ENCODE measurements at regions not wholly inside any gene's neighbourhood (a gene's known extent, or its start where the extent isn't known, plus 50 kb on each side); places are given as distances from the start of the nearest gene placed in this dataset.
"Not testable (repeated sequence)": the region's sequence is repeated elsewhere in the genome, so short reads cannot be mapped to it uniquely, and the experiment has no call there.

- no peaks in the 10 kb centered on the region for H3K27me3 Mint-ChIP-seq
- H3K9me3 Mint-ChIP-seq (ENCODE audit: insufficient read depth): no peaks in the 10 kb centered on the region
- WGBS (ENCODE audit: insufficient coverage): 50% methylated on average over 1 of the region's 4 CpGs
- Histone ChIP-seq H3K27ac (ENCODE audit: low read length in 2 of 2) (no peak overlapping the region), H3K36me3 (replicated peaks in 1 of 2; ENCODE audit: control extremely low read depth in 1 of 2, control insufficient read depth in 1 of 2, extremely low read depth in 1 of 2, insufficient read depth in 2 of 2, low read length in 1 of 2) (no peaks in the 10 kb centered on the region), H3K9ac (ENCODE audit: low read length) (no peak overlapping the region), H3K4me2 (replicated peaks; ENCODE audit: low read depth, low read length, poor library complexity, severe bottlenecking) (no peak overlapping the region), H4K20me1 (ENCODE audit: control insufficient read depth, insufficient read depth, low read length, poor library complexity, severe bottlenecking) (no peaks in the 10 kb centered on the region), H3K79me2 (ENCODE audit: control insufficient read depth, insufficient read depth, low read length) (no peaks in the 10 kb centered on the region), H3K4me3 (ENCODE audit: control extremely low read depth in 1 of 5, extremely low read depth in 1 of 5, insufficient read depth in 1 of 5, low read depth in 2 of 5, low read length in 4 of 5) (no peak overlapping the region), H3K9me3 (ENCODE audit: control extremely low read depth in 1 of 3, control insufficient read depth in 2 of 3, insufficient read depth in 1 of 3, low read length in 2 of 3) (no peaks in the 10 kb centered on the region), H3K27me3 (replicated peaks in 1 of 4; ENCODE audit: control extremely low read depth in 1 of 4, control insufficient read depth in 3 of 4, insufficient read depth in 4 of 4, low read length in 3 of 4) (no peaks in the 10 kb centered on the region), H3K4me1 (ENCODE audit: control insufficient read depth in 2 of 2, insufficient read depth in 2 of 2, low read length in 2 of 2) (no peaks in the 10 kb centered on the region), H2AFZ (ENCODE audit: insufficient read depth, low read depth, low read length, poor library complexity, severe bottlenecking) (no peak overlapping the region)
- no peak overlapping the region for H3K27ac Mint-ChIP-seq
- no peak for DNase-seq
- TF ChIP-seq CTCF (IDR thresholded peaks at IDR 0.05): no peak
- TF ChIP-seq EZH2 (IDR thresholded peaks at IDR 0.05; ENCODE audit: borderline replicate concordance, insufficient read depth, low read depth, low read length, poor library complexity, severe bottlenecking): no peak
- H3K4me3 Mint-ChIP-seq: no peak overlapping the region
- ChIA-PET POLR2A (no interaction called here), CTCF (no interaction called here)
- H3K4me1 Mint-ChIP-seq: no peaks in the 10 kb centered on the region
- intact Hi-C loops (cut with micrococcal nuclease): no loop called here
- no peak for ATAC-seq (ENCODE audit: low read depth)
Measured at GRCh38 chrX:129262912-129263311, 260.4 kb downstream of the SMARCA1 start.

- POLR2A ChIA-PET; H3K27me3 ChIP-seq (replicated peaks in 1 of 4; ENCODE audit: control extremely low read depth in 1 of 4, control insufficient read depth in 3 of 4, insufficient read depth in 4 of 4, low read length in 3 of 4); H3K4me3 Mint-ChIP-seq; H3K4me3 ChIP-seq (ENCODE audit: control extremely low read depth in 1 of 5, extremely low read depth in 1 of 5, insufficient read depth in 1 of 5, low read depth in 2 of 5, low read length in 4 of 5); H3K9me3 Mint-ChIP-seq (ENCODE audit: insufficient read depth); H3K79me2 ChIP-seq (ENCODE audit: control insufficient read depth, insufficient read depth, low read length); ATAC-seq (ENCODE audit: low read depth); H2AFZ ChIP-seq (ENCODE audit: insufficient read depth, low read depth, low read length, poor library complexity, severe bottlenecking); H3K4me2 ChIP-seq (replicated peaks; ENCODE audit: low read depth, low read length, poor library complexity, severe bottlenecking); H3K4me1 ChIP-seq (ENCODE audit: control insufficient read depth in 2 of 2, insufficient read depth in 2 of 2, low read length in 2 of 2); H3K27ac Mint-ChIP-seq; H3K9ac ChIP-seq (ENCODE audit: low read length); CTCF ChIA-PET; H3K9me3 ChIP-seq (ENCODE audit: control extremely low read depth in 1 of 3, control insufficient read depth in 2 of 3, insufficient read depth in 1 of 3, low read length in 2 of 3); intact Hi-C loops (cut with micrococcal nuclease); H3K27me3 Mint-ChIP-seq; H3K4me1 Mint-ChIP-seq; H4K20me1 ChIP-seq (ENCODE audit: control insufficient read depth, insufficient read depth, low read length, poor library complexity, severe bottlenecking); H3K36me3 ChIP-seq (replicated peaks in 1 of 2; ENCODE audit: control extremely low read depth in 1 of 2, control insufficient read depth in 1 of 2, extremely low read depth in 1 of 2, insufficient read depth in 2 of 2, low read length in 1 of 2); DNase-seq; H3K27ac ChIP-seq (ENCODE audit: low read length in 2 of 2): not testable (repeated sequence)
- WGBS (ENCODE audit: insufficient coverage): 100% methylated on average over 3 of the region's 5 CpGs
Measured at GRCh38 chrX:129255516-129255915, 267.8 kb downstream of the SMARCA1 start.
